ENCODE measurements at regions not wholly inside any gene's neighbourhood (a gene's known extent, or its start where the extent isn't known, plus 50 kb on each side); places are given as distances from the start of the nearest gene placed in this dataset.

DNA sequence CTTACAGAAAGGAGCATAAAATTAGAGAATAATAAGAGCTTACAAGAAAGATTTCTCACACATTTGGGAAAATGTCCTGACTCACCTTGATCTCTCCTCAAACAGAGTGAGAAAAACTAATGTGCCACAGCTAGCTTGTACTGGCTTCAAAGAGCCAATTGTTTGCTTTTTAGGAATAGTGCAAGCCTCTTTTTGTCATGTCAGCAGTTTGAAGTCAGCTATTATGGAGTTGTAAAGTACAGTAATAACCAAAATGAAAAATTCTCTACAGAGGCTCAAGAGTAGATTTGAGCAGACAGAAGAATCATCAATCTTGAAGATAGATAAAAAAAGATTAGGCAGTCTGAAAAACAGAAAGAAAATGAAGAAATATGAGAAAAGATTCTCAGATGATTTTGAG, 313.4 kb upstream of the GPR149 start:
- Histone ChIP-seq H3K9ac (no peak overlapping the region), H3K9me3 (ENCODE audit: low read depth) (no peaks in the 10 kb centered on the region), H3K27ac (no peak overlapping the region), H3K79me2 (ENCODE audit: low read depth) (no peaks in the 10 kb centered on the region), H3K4me3 (no peak overlapping the region), H3K4me2 (no peak overlapping the region), H2AFZ (replicated peaks) (no peak overlapping the region), H4K20me1 (ENCODE audit: low read depth) (no peaks in the 10 kb centered on the region), H3K27me3 (no peaks in the 10 kb centered on the region), H3K4me1 (no peaks in the 10 kb centered on the region), H3K36me3 (no peaks in the 10 kb centered on the region), H3F3A (ENCODE audit: low read depth) (no peaks in the 10 kb centered on the region)
- TF ChIP-seq EZH2 (IDR thresholded peaks at IDR 0.05) (no peak), EZH2phosphoT487 (IDR thresholded peaks at IDR 0.05) (no peak)
- TF ChIP-seq, protein P1, sequence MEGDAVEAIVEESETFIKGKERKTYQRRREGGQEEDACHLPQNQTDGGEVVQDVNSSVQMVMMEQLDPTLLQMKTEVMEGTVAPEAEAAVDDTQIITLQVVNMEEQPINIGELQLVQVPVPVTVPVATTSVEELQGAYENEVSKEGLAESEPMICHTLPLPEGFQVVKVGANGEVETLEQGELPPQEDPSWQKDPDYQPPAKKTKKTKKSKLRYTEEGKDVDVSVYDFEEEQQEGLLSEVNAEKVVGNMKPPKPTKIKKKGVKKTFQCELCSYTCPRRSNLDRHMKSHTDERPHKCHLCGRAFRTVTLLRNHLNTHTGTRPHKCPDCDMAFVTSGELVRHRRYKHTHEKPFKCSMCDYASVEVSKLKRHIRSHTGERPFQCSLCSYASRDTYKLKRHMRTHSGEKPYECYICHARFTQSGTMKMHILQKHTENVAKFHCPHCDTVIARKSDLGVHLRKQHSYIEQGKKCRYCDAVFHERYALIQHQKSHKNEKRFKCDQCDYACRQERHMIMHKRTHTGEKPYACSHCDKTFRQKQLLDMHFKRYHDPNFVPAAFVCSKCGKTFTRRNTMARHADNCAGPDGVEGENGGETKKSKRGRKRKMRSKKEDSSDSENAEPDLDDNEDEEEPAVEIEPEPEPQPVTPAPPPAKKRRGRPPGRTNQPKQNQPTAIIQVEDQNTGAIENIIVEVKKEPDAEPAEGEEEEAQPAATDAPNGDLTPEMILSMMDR (IDR thresholded peaks at IDR 0.05): no peak
- Mint-ChIP-seq H3K27ac (no peak overlapping the region), H3K4me1 (no peaks in the 10 kb centered on the region), H3K36me3 (no peaks in the 10 kb centered on the region), H3K4me3 (no peak overlapping the region), H3K9me3 (peaks cover 2% of the 10 kb centered on the region), H3K27me3 (ENCODE audit: insufficient read depth, low read depth) (peaks cover 2% of the 10 kb centered on the region)
- DNase-seq (ENCODE audit: low spot score): no peak

DNA sequence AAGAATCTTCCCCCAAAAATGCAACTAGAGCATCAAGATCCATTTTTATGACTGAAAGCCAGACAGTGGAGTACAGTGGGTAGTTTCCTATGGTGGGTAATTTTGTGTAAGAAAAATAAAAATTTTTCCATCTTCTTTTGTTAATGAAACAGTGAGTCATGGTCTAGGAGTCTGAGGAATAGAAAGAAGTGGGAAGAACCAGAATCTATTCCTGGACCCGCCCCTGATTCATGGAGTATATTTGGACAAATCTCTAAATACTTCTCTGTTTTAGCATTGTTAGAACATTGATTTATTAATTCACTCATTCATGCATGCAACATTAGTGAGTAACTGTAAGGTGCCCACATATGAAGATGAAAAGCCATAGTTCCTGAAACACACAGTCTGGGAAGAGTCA, 304.5 kb upstream of the GPR149 start:
- H4K20me1 ChIP-seq (ENCODE audit: low read depth): no peaks in the 10 kb centered on the region
- no peak overlapping the region for H3K4me3 Mint-ChIP-seq
- H3K36me3 ChIP-seq: no peaks in the 10 kb centered on the region
- no peak overlapping the region for H3K27ac Mint-ChIP-seq
- no peaks in the 10 kb centered on the region for H3K27me3 Mint-ChIP-seq (ENCODE audit: insufficient read depth, low read depth)
- H3K9me3 Mint-ChIP-seq: no peaks in the 10 kb centered on the region
- no peaks in the 10 kb centered on the region for H3K9me3 ChIP-seq (ENCODE audit: low read depth)
- H3F3A ChIP-seq (ENCODE audit: low read depth): no peaks in the 10 kb centered on the region
- no peaks in the 10 kb centered on the region for H3K79me2 ChIP-seq (ENCODE audit: low read depth)
- no peaks in the 10 kb centered on the region for H3K4me1 Mint-ChIP-seq
- TF ChIP-seq EZH2phosphoT487 (IDR thresholded peaks at IDR 0.05): no peak
- TF ChIP-seq EZH2 (IDR thresholded peaks at IDR 0.05): no peak
- TF ChIP-seq, protein P1 (IDR thresholded peaks at IDR 0.05): no peak
- no peak overlapping the region for H3K4me3 ChIP-seq
- H3K27ac ChIP-seq: no peak overlapping the region
- no peaks in the 10 kb centered on the region for H3K36me3 Mint-ChIP-seq
- no peak overlapping the region for H3K4me2 ChIP-seq
- H3K27me3 ChIP-seq: no peaks in the 10 kb centered on the region
- no peak for DNase-seq (ENCODE audit: low spot score)
- no peak overlapping the region for H3K9ac ChIP-seq
- H3K4me1 ChIP-seq: no peaks in the 10 kb centered on the region
- no peak overlapping the region for H2AFZ ChIP-seq (replicated peaks)

DNA sequence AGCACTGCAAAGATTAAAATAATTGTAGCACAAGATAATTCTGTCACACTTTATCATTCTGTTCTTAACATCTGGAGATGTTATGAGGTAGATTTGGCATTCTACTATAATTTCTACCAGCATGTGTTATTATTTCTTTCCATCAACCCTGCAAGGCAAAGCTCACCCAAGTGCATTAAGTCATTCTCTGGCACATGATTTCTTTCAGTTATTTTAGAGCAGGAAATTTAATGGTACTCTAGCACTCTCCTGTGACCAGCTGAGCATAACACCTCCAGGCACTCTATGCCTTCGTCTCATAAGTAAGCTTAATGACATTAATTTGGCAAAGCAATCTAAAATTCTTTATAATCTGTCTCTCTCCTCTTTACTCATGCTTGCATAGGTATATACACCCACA, 300.2 kb upstream of the GPR149 start:
- H3K27ac ChIP-seq: no peak overlapping the region
- H3K36me3 ChIP-seq: no peaks in the 10 kb centered on the region
- no peaks in the 10 kb centered on the region for H4K20me1 ChIP-seq (ENCODE audit: low read depth)
- Mint-ChIP-seq H3K27me3 (ENCODE audit: insufficient read depth, low read depth) (no peaks in the 10 kb centered on the region), H3K4me3 (no peak overlapping the region), H3K27ac (no peak overlapping the region), H3K4me1 (no peaks in the 10 kb centered on the region), H3K36me3 (no peaks in the 10 kb centered on the region), H3K9me3 (no peaks in the 10 kb centered on the region)
- TF ChIP-seq EZH2 (IDR thresholded peaks at IDR 0.05) (no peak), EZH2phosphoT487 (IDR thresholded peaks at IDR 0.05) (no peak)
- TF ChIP-seq, protein P1 (IDR thresholded peaks at IDR 0.05): no peak
- no peaks in the 10 kb centered on the region for H3K27me3 ChIP-seq
- no peaks in the 10 kb centered on the region for H3K79me2 ChIP-seq (ENCODE audit: low read depth)
- H3K4me2 ChIP-seq: no peak overlapping the region
- no peak overlapping the region for H3K9ac ChIP-seq
- no peaks in the 10 kb centered on the region for H3K4me1 ChIP-seq
- H3K9me3 ChIP-seq (ENCODE audit: low read depth): no peaks in the 10 kb centered on the region
- H2AFZ ChIP-seq (replicated peaks): no peak overlapping the region
- DNase-seq (ENCODE audit: low spot score): no peak
- no peaks in the 10 kb centered on the region for H3F3A ChIP-seq (ENCODE audit: low read depth)
- no peak overlapping the region for H3K4me3 ChIP-seq

DNA sequence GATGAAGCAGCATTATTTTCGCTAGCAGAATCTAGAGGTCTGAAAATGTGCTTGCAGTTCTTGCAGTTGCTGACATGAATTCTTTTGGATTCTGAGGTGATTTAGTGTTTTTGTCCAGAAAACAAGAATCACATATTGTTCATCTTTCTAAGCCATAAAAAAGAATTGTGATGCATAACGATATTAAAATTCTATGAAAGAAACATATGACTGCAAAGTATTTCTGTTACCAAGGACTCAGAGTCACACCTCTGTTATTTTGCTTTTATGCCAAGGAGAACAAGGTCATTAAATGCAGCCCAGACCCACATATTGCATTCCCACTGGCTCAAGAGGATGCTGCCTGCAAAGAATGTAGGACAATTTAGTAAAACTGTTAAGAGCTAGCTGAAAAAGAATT, 299.8 kb upstream of the GPR149 start:
- Histone ChIP-seq H3K4me3 (no peak overlapping the region), H3K4me2 (no peak overlapping the region), H3F3A (ENCODE audit: low read depth) (no peaks in the 10 kb centered on the region), H3K27ac (no peak overlapping the region), H3K36me3 (no peaks in the 10 kb centered on the region), H3K27me3 (no peaks in the 10 kb centered on the region), H4K20me1 (ENCODE audit: low read depth) (no peaks in the 10 kb centered on the region), H3K4me1 (no peaks in the 10 kb centered on the region), H3K9me3 (ENCODE audit: low read depth) (no peaks in the 10 kb centered on the region), H3K79me2 (ENCODE audit: low read depth) (no peaks in the 10 kb centered on the region), H3K9ac (no peak overlapping the region), H2AFZ (replicated peaks) (no peak overlapping the region)
- Mint-ChIP-seq H3K27me3 (ENCODE audit: insufficient read depth, low read depth) (no peaks in the 10 kb centered on the region), H3K27ac (no peak overlapping the region), H3K9me3 (no peaks in the 10 kb centered on the region), H3K4me1 (no peaks in the 10 kb centered on the region), H3K36me3 (no peaks in the 10 kb centered on the region), H3K4me3 (no peak overlapping the region)
- TF ChIP-seq EZH2phosphoT487 (IDR thresholded peaks at IDR 0.05) (no peak), EZH2 (IDR thresholded peaks at IDR 0.05) (no peak)
- TF ChIP-seq, protein P1 (IDR thresholded peaks at IDR 0.05): no peak
- DNase-seq (ENCODE audit: low spot score): no peak

Data from neural progenitor cell (in vitro differentiated cells).